GM21723 (cell line): ENCODE measurements at regions not wholly inside any gene's neighbourhood (a gene's known extent, or its start where the extent isn't known, plus 50 kb on each side); places are given as distances from the start of the nearest gene placed in this dataset.

Source experiments
- ATAC-seq: cut with Tn5 transposase; IDR thresholded peaks from one replicate; pipeline ENCODE4 v1.9.1; 2021; ENCODE audit warnings: mild to moderate bottlenecking, moderate library complexity; ENCODE audit not compliant: unreplicated experiment

DNA sequence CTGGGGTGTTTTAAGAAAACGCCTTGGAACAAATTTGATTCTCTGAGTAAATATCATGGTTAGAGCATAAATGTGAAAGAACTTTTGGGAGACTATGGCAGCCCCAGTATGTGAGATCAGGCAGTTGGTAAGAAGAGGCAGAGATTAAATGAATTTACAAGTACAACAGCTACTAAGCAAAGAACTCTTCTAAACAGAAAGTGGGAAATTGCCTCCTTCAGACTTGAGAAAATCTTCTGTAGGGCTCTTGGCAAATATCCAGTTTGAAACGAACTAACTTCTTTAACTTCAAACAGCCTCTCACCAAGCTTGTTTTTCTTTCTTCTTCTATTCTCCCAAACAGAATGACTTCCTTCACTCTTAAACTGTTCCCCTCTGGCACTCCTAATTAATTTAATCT, 337.7 kb downstream of the SIPA1L2 start:
- ATAC-seq, result no peak

DNA sequence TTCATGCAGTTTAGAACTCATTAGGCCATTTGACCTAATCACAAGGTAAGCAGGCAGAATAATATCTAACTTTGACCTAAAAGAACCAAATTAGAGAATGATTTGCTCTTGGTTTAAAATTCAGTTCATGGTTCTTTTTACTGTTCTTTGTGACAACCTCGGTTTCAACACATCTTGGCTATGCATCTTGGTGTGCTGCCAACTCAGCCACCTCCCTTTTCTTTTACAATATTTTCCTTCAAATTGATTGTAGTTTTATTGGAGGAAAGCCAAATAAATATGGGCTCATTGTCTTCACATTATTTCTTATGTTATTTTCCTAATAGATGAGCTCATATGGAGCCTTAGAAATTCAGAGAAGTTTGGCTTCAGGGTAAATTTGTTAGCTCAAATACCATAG, 338.3 kb downstream of the SIPA1L2 start:
- ATAC-seq, result no peak

DNA sequence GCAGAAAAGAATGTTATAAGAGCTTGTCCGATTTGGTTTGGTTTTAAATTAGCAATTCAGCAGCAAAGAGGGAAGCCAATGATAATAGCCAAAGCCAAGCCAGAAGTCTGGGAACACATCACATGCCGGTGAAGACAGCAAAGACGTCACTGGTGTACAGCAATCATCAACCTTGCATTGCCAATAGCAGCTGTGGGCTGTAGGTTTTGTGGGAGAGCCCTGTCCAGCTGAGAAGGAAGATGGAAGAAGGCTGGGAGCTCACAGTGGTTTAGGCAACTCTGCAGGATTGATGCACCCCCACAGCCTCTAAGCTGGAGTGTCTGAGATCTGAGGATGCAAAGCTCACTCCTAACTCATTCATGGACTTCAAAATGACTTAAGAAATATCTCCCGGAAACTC, 338.7 kb downstream of the SIPA1L2 start:
- ATAC-seq, result no peak

DNA sequence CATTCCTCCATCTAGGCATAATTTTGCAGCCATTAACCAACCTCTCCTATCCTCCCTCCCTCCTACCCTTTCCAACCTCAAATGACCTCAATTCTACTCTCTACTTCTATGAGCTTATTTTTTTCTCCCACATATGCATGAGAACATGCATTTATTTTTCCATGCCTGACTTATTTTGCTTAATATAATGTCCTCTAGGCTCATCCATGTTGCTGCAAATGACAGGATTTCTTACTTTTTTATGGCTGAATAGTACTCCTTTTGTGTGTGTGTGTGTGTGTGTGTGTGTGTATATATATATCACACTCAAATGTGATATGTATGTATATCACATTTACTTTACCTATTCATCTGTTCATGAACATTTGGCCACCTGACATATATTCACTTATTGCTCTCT, 339.4 kb downstream of the SIPA1L2 start:
- ATAC-seq, result no peak

DNA sequence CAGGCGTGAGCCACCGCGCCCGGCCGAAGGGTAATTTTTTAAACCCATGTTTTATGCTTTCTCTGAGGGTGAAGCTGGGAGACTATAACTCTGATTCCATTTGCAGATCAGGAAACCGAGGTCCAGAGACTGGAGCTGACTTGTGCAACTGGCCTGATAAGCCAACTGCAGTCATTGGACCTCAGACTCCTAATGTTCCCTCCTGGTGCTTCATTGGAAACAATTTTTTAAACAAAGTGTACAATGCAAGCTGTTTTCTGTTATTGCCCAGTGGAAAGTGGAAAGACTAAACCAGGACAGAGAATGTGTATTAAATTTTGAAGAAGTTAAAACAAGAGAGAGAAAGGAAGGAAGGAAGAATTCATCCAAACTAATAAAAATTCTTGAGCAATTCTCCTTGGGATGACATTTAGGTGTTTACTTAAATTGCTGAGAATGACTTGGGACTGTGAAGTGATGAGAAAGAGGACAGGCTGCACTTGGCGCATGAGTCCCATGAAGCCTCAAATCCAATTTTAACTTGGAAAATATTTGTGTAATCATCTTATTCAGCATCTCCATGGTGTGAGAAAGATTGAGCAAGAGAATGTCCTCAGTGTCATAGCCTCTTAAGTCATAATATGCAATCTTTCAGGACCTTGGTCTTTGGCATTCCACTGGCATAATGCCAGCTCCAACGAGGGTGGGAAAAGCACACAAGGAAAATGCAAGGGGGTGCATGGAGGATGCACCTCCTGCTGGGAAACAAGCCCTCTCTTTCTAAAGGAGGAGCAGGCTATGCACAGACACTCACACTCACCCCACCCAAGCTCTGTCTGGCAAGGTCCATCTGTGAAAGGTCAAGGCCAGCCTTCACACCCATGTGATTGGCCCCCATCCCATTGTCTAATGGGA, 342.0 kb downstream of the SIPA1L2 start:
- no peak for ATAC-seq

DNA sequence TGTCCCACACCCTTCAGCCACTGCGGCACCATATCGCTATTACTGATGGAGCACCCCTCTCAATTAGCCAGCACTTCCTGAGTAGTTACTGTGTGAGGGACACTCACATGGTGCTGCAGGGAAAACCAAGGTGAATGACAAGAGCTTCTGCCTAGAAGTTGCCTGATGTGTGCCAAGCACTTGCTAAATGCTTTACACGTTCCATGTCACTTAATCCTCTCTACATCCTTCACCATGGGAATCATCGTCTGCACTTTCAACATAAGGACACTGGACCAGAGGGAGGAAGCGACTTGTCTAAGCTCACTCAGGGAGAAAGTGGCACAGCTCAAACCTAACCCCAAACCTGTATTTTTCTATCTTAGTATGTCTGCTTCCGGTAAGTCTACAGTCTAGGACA, 344.8 kb downstream of the SIPA1L2 start:
- no peak for ATAC-seq

DNA sequence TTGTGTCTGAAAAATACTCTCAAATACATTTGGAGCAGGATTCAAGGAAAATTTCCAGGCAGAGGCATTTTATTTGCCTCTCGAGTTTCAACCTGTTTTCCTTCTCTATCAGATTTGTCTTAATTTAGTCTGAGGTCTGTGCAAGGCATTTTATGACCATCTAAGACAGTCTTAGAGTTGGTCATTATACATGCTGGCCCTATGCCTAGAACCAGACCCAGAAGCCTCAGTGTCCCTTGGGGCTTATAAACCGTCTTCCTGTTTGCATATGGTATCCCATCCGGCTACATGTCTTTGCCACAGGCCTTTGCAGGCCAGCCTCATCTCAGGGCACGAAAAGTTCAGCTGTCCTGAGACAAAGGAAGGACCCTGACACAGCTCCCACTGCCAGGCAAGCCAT, 346.1 kb downstream of the SIPA1L2 start:
- ATAC-seq, result no peak

DNA sequence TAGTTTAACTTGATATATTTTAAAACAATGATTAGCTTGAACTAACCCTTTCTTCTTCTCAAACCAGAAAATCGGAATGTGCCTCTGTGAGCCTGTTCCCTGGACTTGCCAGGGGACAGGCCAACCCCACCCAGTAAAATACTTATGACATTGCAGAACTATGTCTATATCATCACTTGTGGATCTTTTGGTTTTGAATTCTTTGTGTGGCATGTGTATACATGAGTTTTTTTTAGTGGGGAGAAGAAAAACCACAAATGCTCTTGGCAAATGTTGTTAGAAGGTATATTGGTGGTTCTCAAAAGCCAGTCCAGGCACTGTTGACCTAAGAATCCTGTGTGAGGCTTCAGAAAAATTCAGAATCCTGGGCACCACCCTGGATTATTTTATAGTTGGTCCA, 347.4 kb downstream of the SIPA1L2 start:
- ATAC-seq, result no peak

DNA sequence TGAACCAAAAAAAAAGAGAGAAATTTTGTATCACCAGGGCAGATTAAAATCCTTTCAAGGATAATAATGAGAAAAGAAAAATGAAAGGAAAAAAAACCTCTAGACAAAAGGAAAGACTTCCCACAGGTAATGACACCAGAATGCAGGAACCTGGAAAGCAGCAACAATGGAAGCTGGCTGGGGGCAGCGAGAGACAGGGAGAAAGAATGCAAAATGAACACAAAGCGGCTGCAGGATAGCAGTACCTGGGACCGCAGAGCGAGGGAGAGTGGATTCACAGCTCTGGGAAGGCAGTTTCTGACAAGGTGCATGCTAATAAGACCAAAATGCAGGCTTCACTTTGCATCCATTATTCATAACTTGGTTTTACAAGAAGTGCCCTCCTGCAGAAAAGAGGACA, 349.0 kb downstream of the SIPA1L2 start:
- no peak for ATAC-seq

DNA sequence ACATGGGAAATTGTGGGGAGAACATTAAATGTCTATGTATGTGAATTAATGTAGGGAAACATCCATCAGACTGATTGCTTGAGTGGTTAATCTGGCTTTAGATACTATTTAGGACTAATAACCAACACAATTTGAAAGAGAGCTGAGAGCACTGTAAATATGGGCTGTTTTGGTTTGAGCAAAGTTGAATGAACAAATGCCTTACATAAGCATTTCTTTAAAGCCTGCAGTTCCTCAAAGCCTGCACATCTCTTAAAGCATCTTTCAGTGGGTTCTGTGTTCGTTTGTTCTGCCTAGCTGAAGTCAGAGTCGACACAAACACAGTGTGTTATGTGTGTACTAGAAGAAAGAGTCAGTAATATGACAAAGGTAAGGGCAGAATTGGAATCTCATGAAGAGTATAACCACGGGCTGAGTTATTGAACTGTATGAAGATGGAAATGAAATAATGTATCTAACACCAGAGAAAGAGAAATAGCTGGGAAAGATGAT, 350.0 kb downstream of the SIPA1L2 start:
- ATAC-seq, result no peak

DNA sequence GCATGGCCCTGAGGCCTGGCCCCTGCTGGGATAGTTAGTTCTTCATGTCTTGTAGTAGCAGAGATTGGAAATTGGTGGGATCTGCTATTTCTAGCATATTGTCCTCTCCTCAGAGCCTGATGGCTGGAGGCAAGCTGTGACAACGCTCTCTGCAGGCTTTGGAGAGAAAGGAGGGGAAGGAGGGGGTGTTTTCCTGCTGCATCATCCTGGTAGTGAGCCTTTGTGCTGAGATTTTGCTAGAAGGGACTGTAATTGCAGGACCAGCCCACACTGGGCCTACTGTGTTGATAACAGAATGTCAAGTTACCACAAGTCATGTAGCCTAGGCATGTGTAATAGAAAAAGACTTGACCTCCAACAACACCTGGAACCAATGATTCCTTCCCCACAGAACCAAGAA, 351.0 kb downstream of the SIPA1L2 start:
- ATAC-seq, result no peak

DNA sequence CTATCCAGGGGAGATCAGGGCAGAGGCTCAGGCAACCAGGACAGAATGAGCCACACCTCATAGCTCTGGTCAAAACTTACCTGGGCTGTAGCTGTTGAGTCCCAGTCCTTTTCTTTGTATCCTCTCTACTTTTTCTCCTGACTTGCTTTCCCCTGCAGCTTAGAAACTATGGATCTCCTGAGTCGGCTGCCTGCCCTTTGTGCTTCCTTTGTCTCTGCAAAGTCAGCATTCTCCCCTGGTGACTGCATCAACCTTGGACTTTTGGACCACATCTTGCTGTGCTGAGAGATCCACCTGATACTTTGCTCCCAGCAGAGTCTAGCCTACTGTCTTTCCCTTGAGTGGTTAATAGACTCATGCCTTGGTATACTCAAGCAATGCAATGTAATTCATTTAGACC, 353.3 kb downstream of the SIPA1L2 start:
- ATAC-seq, result no peak

DNA sequence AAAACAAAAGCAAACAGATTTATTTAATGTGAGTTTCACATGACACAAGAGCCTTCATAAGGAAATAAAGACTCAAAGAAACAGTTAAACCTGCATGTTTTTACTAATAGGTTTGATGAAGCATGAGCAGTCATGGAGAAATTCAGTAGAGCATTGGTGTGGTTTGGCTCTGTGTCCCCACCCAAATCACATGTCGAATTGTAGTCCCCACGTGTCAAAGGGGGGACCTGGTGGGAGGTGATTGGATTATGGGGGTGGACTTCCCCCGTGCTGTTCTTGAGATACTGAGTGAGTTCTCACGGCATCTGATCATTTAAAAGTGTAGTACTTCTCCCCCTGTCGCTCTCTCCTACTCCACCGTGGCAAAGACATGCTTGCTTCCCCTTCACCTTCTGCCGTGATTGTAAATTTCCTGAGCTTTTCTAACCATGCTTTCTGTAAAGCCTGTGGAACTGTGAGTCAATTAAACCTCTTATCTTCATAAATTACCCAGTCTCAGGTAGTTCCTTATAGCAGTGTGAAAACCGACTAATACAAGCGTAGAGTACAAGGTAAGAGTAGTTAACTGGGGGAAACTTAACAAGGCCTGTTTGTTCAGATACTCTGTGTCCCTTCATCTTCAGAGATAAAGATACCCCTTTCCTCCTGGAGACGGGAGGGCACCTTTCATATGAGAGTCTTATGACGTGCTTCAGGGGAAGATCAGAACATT, 354.8 kb downstream of the SIPA1L2 start:
- no peak for ATAC-seq

DNA sequence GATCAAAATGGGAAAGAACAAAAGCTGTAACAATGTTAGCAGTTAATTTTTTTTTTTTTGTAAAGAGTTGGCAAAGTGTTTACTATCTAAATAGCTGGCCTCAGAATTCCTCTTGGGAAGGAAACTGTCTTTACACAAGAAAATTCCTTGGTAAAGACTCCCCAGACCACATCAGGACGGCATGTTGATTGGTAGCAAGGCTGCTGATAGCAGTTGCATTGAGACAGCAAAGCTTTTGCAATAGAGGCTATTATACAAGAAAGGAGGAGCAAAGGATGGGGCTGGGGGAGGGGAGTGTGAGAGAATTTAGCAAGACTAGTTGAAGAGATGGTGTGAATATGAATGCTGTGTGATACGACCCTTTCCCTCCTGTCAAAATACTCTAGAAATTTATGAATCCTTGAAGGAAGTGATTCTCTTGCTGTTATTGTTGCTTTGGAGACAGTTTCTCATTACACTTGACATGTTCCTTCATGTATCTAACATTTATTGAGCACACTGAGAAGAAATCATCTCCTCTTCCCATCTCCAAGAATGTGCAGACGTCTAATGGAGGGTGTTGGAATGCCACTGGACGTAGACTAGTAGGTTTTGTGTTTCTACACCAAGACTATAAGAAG, 355.6 kb downstream of the SIPA1L2 start:
- no peak for ATAC-seq

DNA sequence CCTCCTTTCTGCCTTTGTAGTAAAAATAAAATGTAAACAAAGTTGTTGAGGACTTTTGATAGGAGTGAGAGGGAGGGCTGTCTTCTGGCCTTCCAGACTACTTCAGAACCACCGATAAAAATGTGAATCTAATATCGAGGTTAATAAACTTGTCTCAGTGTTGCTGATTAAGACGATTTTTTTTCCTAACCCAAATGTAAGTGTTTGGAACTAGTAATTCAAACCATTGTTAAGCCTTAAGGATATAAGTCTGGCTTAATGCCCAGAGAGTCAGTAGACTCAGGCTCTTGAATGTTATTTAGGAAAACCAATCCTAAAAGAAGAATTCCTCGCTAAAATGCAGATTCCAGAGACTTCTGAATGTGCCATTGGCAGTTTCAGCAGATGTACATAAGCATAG, 356.9 kb downstream of the SIPA1L2 start:
- no peak for ATAC-seq

DNA sequence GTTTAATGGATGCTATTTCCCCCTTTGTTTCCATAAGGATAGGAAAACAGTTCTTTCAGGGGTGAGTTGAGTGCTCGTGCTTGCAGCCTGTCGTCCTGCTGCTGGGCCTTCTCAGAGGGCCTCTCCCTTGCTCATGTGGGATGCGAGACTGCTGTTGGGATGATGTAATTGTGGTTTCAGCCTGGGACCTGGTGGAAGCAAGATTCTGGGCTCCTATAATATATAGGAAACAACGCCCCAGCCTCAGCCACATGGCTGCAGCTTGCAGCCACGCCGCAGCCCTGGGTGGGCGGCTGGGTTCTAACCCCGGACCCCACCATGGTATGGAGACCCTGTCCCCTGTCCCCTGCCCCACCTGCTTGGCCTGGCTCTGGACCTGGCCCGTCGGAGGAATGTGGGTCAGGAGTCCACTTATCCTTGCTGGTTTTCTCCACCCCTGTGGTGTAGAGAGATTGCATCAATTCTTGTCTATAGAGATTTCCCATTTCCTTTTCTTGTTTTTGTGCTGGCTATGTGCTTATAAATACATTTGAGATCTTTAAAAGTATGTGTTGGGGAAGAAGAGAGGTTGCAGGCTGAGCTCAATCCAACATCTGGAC, 357.8 kb downstream of the SIPA1L2 start:
- ATAC-seq, result no peak

DNA sequence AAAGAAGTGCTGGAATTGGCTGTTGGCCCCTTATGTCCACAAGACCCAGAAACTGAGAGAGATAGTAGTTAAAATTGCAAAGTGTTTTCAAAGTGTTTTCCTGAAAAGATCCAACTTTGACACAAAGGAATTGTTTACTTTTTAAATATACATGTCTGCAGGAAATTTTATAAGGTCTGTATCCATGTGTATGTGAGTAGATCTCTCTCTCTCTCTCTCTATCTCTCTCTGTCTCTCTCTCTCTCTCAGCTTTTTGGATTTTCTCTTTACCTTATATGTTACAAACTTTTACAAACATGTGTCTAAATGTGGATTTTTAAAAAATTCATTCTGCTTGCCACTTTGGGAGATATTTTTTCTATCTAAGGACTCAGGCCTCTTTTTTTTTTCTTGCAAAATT, 358.6 kb downstream of the SIPA1L2 start:
- ATAC-seq, result no peak

DNA sequence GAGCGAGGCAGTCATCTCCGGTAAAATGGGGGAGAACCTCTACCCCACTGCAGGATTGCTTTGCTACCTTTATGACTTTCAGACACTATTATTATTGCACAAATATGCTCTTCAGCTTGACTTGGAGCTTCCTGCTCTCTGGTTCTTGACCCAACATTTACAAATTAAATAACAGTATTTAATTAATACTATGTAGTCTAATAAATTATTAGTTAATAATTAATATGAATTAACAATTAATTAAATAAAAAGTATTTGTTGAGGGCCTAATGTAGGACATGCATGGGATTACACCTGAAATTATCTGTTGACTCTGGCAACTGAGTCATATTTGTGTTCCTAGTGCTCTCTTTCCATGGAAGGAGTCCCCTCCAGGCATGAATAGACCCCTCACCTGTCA, 359.9 kb downstream of the SIPA1L2 start:
- ATAC-seq, result no peak

DNA sequence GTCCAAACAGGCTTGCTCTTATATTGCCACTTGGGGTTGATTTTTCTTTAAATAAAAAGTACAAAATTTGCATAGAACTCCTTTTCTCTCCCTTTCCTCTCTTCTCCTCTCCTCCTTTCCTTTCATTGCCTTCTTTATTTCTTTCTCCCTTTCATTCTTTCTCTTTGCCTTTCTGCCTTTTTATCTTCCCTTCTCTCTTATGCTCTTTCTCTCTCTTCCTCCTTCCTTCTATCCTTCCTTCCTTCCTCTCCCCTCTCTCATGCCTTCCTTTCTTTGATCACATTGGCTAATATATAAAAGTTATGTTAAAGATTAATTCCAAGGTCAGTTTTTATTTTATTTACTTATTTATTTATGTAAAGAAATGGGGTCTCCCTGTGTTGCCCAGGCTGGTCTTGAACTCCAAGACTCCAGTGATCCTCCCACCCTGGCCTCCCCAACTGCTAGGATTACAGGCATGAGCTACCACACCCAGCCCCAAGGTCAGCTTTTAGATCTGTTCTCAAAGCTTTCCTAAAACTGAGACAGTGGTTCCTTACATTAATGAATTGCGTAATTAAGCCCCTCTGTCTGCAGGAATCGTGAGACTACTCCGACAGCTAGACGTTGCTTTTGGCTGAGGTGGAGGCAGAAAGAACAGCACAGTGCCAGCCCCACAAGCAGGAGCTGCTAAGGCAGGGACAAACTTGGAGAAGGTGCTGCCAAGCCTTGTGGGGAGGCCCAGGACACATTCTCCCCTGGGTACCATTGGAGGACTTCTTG, 361.9 kb downstream of the SIPA1L2 start:
- no peak for ATAC-seq

DNA sequence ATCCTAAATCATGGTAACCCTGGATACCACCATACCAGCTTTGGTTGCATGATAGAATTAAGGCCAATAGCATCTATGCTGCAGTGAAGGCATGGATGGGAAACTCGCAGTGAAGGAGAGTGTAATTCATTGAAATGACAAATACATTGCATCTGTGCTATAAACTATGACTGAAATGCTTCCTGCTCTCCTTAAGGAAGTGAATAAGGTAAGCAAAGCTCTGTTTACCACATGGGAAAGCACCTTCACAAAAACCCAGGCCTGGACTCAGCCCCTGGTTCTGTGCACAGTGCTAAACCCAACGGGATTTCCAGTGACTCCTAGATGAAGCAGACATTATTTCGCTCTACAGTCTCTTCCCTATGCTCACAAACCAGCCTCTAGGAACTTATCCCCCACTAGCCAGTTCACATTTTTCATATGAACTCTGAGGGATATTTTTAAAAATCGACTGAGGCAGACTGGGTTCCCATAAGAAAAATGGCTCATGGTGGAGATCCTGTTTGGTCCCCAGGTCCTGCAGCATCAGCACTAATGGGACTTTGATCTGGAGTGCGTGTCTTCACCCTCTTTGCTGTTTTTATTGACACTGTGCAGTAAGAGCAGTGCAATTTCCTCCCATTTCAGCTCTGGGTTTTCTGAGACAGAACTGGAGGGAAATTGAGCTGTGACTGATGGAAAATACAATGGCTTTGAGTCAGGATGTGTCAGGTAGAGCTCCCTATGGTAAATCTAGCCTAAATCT, 362.7 kb downstream of the SIPA1L2 start:
- no peak for ATAC-seq
